HCT116 (cell line): ENCODE measurements at regions not wholly inside any gene's neighbourhood (a gene's known extent, or its start where the extent isn't known, plus 50 kb on each side); places are given as distances from the start of the nearest gene placed in this dataset.

ENCODE experiments used
- ATAC-seq: fragments of 200-7000 bp; cut with Tn5 transposase; 2 replicates; pipeline ENCODE4 v1.9.1; 2020; ENCODE audit warnings: mild to moderate bottlenecking, moderate library complexity
- BruUV-seq: library from RNA; stranded (reverse); fragments of 400-500 nt; replicated peaks from 2 replicates; lab custom pipeline; 2021; lab: Mats Ljungman, UMichigan
- CTCF ChIA-PET: fragments of 300-600 bp; sonication (Branson Sonifier 250); formaldehyde crosslinking; loops from one replicate; lab custom pipeline; 2021; ENCODE audit warnings: antibody characterized with exemption; lab: Charles Lee
- POLR2A ChIA-PET: fragments of 300-600, 350-600 bp; sonication (Branson Sonifier 250); formaldehyde crosslinking; loops from one replicate; lab custom pipeline; 2021; ENCODE audit warnings: antibody characterized with exemption; lab: Charles Lee
- RAD21 ChIA-PET, 2 experiments: fragments of 300-600 bp; sonication (Branson Sonifier 250); formaldehyde crosslinking; loops; one replicate each; lab custom pipeline; 2023; ENCODE audit warnings: low total read pairs in 2 of 2; ENCODE audit not compliant: uncharacterized antibody in 2 of 2, unreplicated experiment in 2 of 2, low non-redundant PET in 1 of 2; lab: Charles Lee
- DNase-seq: peaks from one replicate; pipeline ENCODE4 v3.0.0-alpha.2; 2010; ENCODE audit warnings: low read depth, low spot score
- H2AFZ ChIP-seq: fragments of 200-600 bp; shearing (Covaris generic), sonication (generic); 2 replicates; pipeline ENCODE4 v1.6.1; 2017; ENCODE audit warnings: low read depth, mixed run types, mixed read lengths, antibody characterized with exemption, low read length; ENCODE audit not compliant: poor library complexity, severe bottlenecking
- H3K27ac ChIP-seq: 2 replicates; pipeline ENCODE4 v1.5.1; 2012; ENCODE audit warnings: low read depth, low read length
- H3K27me3 ChIP-seq: fragments of 200-600 bp; sonication (generic); 2 replicates; pipeline ENCODE4 v1.6.1; 2016; ENCODE audit warnings: mixed run types, low read length, mixed read lengths; ENCODE audit not compliant: insufficient read depth
- H3K36me3 ChIP-seq, 2 experiments: fragments of 200-500 bp in 1 of 2; fragments of 200-600 bp in 1 of 2; sonication (Bioruptor generic) in 1 of 2; sonication (generic) in 1 of 2; 2 replicates each; pipeline versions ENCODE4 v1.5.1 to v1.6.1; 2014 to 2016; ENCODE audit warnings: low read length in 2 of 2, inconsistent platforms in 1 of 2, mixed read lengths in 1 of 2, mixed run types in 1 of 2; ENCODE audit not compliant: insufficient read depth in 2 of 2, control insufficient read depth in 1 of 2
- H3K4me1 ChIP-seq, 2 experiments: fragments of 200-600 bp in 1 of 2; sonication (generic) in 1 of 2; 2 replicates each; pipeline versions ENCODE4 v1.5.1 to v1.6.1; 2012 to 2017; ENCODE audit warnings: low read length in 2 of 2, inconsistent platforms in 1 of 2, mild to moderate bottlenecking in 1 of 2, mixed read lengths in 1 of 2, mixed run types in 1 of 2, moderate library complexity in 1 of 2; ENCODE audit not compliant: insufficient read depth in 2 of 2, control insufficient read depth in 1 of 2
- H3K4me2 ChIP-seq: fragments of 200-600 bp; sonication (generic); 2 replicates; pipeline ENCODE4 v1.6.1; 2017; ENCODE audit warnings: mixed run types, low read length, mixed read lengths
- H3K4me3 ChIP-seq, 2 experiments: fragments of 200-600 bp in 1 of 2; sonication (generic) in 1 of 2; replicated peaks in 1 of 2; 2 replicates each; pipeline ENCODE4 v1.5.1; 2011 to 2016; ENCODE audit warnings: low read length in 2 of 2, control low read depth in 1 of 2, low read depth in 1 of 2, mild to moderate bottlenecking in 1 of 2, mixed read lengths in 1 of 2, mixed run types in 1 of 2
- H3K79me2 ChIP-seq: fragments of 200-600 bp; sonication (generic); 2 replicates; pipeline ENCODE4 v1.6.1; 2017; ENCODE audit warnings: mild to moderate bottlenecking, mixed run types, low read length, moderate library complexity, mixed read lengths; ENCODE audit not compliant: insufficient read depth
- H3K9ac ChIP-seq: fragments of 200-600 bp; sonication (generic); 2 replicates; pipeline ENCODE4 v1.6.1; 2016; ENCODE audit warnings: low read length, mixed read lengths
- H3K9me2 ChIP-seq: fragments of 200-600 bp; sonication (generic), shearing (Covaris generic); 2 replicates; pipeline ENCODE4 v1.6.1; 2017; ENCODE audit warnings: mixed run types, mild to moderate bottlenecking, moderate library complexity; ENCODE audit not compliant: insufficient read depth
- H3K9me3 ChIP-seq, 2 experiments: fragments of 200-500 bp in 1 of 2; fragments of 200-600 bp in 1 of 2; sonication (Bioruptor generic) in 1 of 2; sonication (generic) in 1 of 2; 2 replicates each; pipeline ENCODE4 v1.6.1; 2014 to 2017; ENCODE audit warnings: low read length in 2 of 2, mixed read lengths in 2 of 2, inconsistent platforms in 1 of 2, low read depth in 1 of 2, mild to moderate bottlenecking in 1 of 2, mixed run types in 1 of 2, moderate library complexity in 1 of 2; ENCODE audit not compliant: control insufficient read depth in 1 of 2, insufficient read depth in 1 of 2
- H4K20me1 ChIP-seq: fragments of 200-600 bp; sonication (generic), shearing (Covaris generic); 2 replicates; pipeline ENCODE4 v1.6.1; 2017; ENCODE audit warnings: mixed run types, mild to moderate bottlenecking, moderate library complexity; ENCODE audit not compliant: insufficient read depth
- ATF3 ChIP-seq: IDR thresholded peaks from 2 replicates; pipeline ENCODE4 v1.6.1; 2012
- CBX3 ChIP-seq: IDR thresholded peaks from 2 replicates; pipeline ENCODE4 v1.6.1; 2012; ENCODE audit warnings: low read depth
- CEBPB ChIP-seq: IDR thresholded peaks from 2 replicates; pipeline ENCODE4 v1.6.1; 2012; ENCODE audit warnings: low read depth
- CTCF ChIP-seq, 3 experiments: fragments of 200-600 bp in 1 of 3; sonication (generic) in 1 of 3; IDR thresholded peaks in 2 of 3; conservative IDR thresholded peaks in 1 of 3; 2 replicates each; pipeline ENCODE4 v1.5.1; 2012 to 2017; ENCODE audit warnings: low read depth in 2 of 3, low read length in 2 of 3, antibody characterized with exemption in 1 of 3, borderline replicate concordance in 1 of 3, control low read depth in 1 of 3, mild to moderate bottlenecking in 1 of 3, mixed read lengths in 1 of 3, mixed run types in 1 of 3, moderate library complexity in 1 of 3; ENCODE audit not compliant: insufficient read depth in 1 of 3
- SP1 ChIP-seq: IDR thresholded peaks from 2 replicates; pipeline ENCODE4 v1.6.1; 2012; ENCODE audit warnings: low read depth
- TCF7L2 ChIP-seq: IDR thresholded peaks from 2 replicates; pipeline ENCODE4 v1.7.0; 2011; ENCODE audit warnings: borderline replicate concordance, inconsistent platforms; ENCODE audit not compliant: insufficient read depth, insufficient read length; ENCODE audit errors: extremely low read depth
- intact Hi-C: fragments of 100-400 bp; cut with micrococcal nuclease; formaldehyde crosslinking; loops from 2 replicates; pipeline ENCODE4 v1.10.0; 2022
- TF ChIP-seq, protein P1 (sequence below): IDR thresholded peaks from 2 replicates; pipeline ENCODE4 v1.6.1; 2012; ENCODE audit warnings: low read depth

- DNase-seq (no peak), ATAC-seq (no peak)
- no peaks in the 10 kb centered on the region for H3K27me3 ChIP-seq
- H3K79me2 ChIP-seq = no peaks in the 10 kb centered on the region
- ChIA-PET CTCF (no interaction called here), POLR2A (no interaction called here), RAD21 (no interaction called here)
- BruUV-seq = no TSS peak
- no peak overlapping the region for H3K27ac ChIP-seq
- no peaks in the 10 kb centered on the region for H4K20me1 ChIP-seq
- intact Hi-C loops = no loop called here
- no peak overlapping the region for H3K9ac ChIP-seq
- H3K9me3 ChIP-seq = no peaks in the 10 kb centered on the region
- no peaks in the 10 kb centered on the region for H3K9me2 ChIP-seq
- H3K4me3 ChIP-seq = no peak overlapping the region
- H3K36me3 ChIP-seq = no peaks in the 10 kb centered on the region
- TF ChIP-seq CEBPB = no peak
- TF ChIP-seq ATF3 = no peak
- TF ChIP-seq, protein P1, sequence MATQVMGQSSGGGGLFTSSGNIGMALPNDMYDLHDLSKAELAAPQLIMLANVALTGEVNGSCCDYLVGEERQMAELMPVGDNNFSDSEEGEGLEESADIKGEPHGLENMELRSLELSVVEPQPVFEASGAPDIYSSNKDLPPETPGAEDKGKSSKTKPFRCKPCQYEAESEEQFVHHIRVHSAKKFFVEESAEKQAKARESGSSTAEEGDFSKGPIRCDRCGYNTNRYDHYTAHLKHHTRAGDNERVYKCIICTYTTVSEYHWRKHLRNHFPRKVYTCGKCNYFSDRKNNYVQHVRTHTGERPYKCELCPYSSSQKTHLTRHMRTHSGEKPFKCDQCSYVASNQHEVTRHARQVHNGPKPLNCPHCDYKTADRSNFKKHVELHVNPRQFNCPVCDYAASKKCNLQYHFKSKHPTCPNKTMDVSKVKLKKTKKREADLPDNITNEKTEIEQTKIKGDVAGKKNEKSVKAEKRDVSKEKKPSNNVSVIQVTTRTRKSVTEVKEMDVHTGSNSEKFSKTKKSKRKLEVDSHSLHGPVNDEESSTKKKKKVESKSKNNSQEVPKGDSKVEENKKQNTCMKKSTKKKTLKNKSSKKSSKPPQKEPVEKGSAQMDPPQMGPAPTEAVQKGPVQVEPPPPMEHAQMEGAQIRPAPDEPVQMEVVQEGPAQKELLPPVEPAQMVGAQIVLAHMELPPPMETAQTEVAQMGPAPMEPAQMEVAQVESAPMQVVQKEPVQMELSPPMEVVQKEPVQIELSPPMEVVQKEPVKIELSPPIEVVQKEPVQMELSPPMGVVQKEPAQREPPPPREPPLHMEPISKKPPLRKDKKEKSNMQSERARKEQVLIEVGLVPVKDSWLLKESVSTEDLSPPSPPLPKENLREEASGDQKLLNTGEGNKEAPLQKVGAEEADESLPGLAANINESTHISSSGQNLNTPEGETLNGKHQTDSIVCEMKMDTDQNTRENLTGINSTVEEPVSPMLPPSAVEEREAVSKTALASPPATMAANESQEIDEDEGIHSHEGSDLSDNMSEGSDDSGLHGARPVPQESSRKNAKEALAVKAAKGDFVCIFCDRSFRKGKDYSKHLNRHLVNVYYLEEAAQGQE = no peak
- TF ChIP-seq TCF7L2 = no peak
- no peak for TF ChIP-seq CTCF (IDR thresholded peaks at IDR 0.05 in 2 of 3, conservative IDR thresholded peaks at IDR 0.05 in 1 of 3; ENCODE audit: borderline replicate concordance in 1 of 3, insufficient read depth in 1 of 3, low read depth in 2 of 3, low read length in 2 of 3)
- no peak for TF ChIP-seq SP1
- TF ChIP-seq CBX3 = no peak
- H3K4me1 ChIP-seq = no peaks in the 10 kb centered on the region
- no peak overlapping the region for H3K4me2 ChIP-seq
- no peak overlapping the region for H2AFZ ChIP-seq
Measured at GRCh38 chr7:124201768-124202349, 169.0 kb upstream of the TMEM229A start.
